ENCODE measurements at regions not wholly inside any gene's neighbourhood (a gene's known extent, or its start where the extent isn't known, plus 50 kb on each side); places are given as distances from the start of the nearest gene placed in this dataset.

DNA sequence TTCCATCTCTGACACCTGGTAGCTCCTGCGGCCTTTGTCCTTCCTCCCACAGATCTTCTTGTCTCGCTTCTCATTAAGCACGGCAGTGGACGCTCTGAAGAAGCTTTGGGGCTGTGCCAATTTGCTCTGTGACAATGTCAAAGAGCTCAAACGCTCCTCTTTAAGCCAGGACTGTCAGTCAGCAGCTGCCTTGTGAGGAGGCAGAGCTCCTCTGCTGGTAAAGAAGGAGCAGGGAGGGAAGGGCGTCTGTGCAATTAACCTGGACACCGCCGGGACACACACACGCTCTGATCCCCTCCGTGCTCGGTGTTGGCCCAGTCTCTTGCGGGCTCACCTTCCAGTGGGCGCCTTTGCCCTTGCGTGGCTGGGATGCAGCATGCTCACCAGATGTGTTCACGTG lies 373.9 kb downstream of the BRD1 start:
- TF ChIP-seq GATA2 (IDR thresholded peaks at IDR 0.05; ENCODE audit: low read depth, low read length) (no peak), GATA3 (IDR thresholded peaks at IDR 0.05; ENCODE audit: low read depth, low read length) (no peak)
